Heart left ventricle (tissue), 13 donors: ENCODE measurements at regions not wholly inside any gene's neighbourhood (a gene's known extent, or its start where the extent isn't known, plus 50 kb on each side); places are given as distances from the start of the nearest gene placed in this dataset.

ENCODE experiments used
- CTCF ChIP-seq, 12 donors: fragments of 200-600 bp; sonication (generic) in 4 of 12; IDR thresholded peaks; one replicate each; pipeline versions ENCODE4 v1.5.0 to v1.8.0; 2018 to 2022; ENCODE audit warnings: antibody characterized with exemption in 12 of 12, mild to moderate bottlenecking in 5 of 12
- POLR2A ChIP-seq, 2 donors: fragments of 450-650 bp; IDR thresholded peaks; one replicate each; pipeline ENCODE4 v1.6.1; 2017; ENCODE audit warnings: antibody characterized with exemption in 2 of 2, mild to moderate bottlenecking in 2 of 2, moderate library complexity in 2 of 2
- donor health status: ischemic (EF 13 %, LVEDD 7.1; RV severe dilation, severe dysfunction).
- donor health status: DM: no; HTN: yes; CAD: no.
- donor health status: DM: no; HTN: no; CAD: no.
- donor health status: ischemic (EF 25% LVEDD 6.9; RV normal size, moderate dysfunction).
- donor health status: ischemic (EF 25% LVEDD 5.7; RV mildly dilated, moderate dysfunction).
- donor health status: ischemic (EF 35%, LVEDD 5.7; RV mildly dilated, moderate dysfunction).
- donor health status: nonischemic (EF 11% LVEDD 7.7; RV severe dilation, severe dysfunction).
- donor health status: DM: yes; HTN: yes; CAD: no.
- donor health status: PGD.
- donor health status: ischemic (EF 29% LVEDD 5.4; RV normal size, mild dysfunction).
- donor health status: nonischemic (EF 23%, LVEDD 6.1; RV moderate dilation, normal function).

GRCh38 chr1:61606448-61607312, 118.3 kb downstream of the TM2D1 start:
- TF ChIP-seq CTCF (IDR thresholded peaks at IDR 0.05) (no peak), POLR2A (IDR thresholded peaks at IDR 0.05) (no peak)
